Karpas-422 (cell line): ENCODE measurements at regions not wholly inside any gene's neighbourhood (a gene's known extent, or its start where the extent isn't known, plus 50 kb on each side); places are given as distances from the start of the nearest gene placed in this dataset.

Experiments used
- DNase-seq: peaks from one replicate; pipeline ENCODE4 v3.0.0-alpha.2; 2015
- H2AFZ ChIP-seq: fragments of 200-600 bp; sonication (generic); 2 replicates; pipeline ENCODE4 v1.6.1; 2014; ENCODE audit warnings: antibody characterized with exemption, low read length, mixed read lengths
- H3K27ac ChIP-seq: fragments of 200-600 bp; sonication (generic); 2 replicates; pipeline ENCODE4 v1.5.1; 2014; ENCODE audit warnings: mild to moderate bottlenecking, low read length, moderate library complexity
- H3K27me3 ChIP-seq: fragments of 200-600 bp; sonication (generic); 2 replicates; pipeline ENCODE4 v1.6.1; 2014; ENCODE audit warnings: low read length, mixed read lengths
- H3K36me3 ChIP-seq: fragments of 200-600 bp; sonication (generic); 2 replicates; pipeline ENCODE4 v1.6.1; 2014; ENCODE audit warnings: low read length, mixed read lengths; ENCODE audit not compliant: insufficient read depth
- H3K4me1 ChIP-seq: fragments of 200-600 bp; sonication (generic); 2 replicates; pipeline ENCODE4 v1.6.1; 2014; ENCODE audit warnings: mild to moderate bottlenecking, low read length, mixed read lengths
- H3K4me2 ChIP-seq: fragments of 200-600 bp; sonication (generic); 2 replicates; pipeline ENCODE4 v1.6.1; 2014; ENCODE audit warnings: low read length, low read depth, mild to moderate bottlenecking; ENCODE audit not compliant: poor library complexity, severe bottlenecking
- H3K4me3 ChIP-seq: fragments of 200-600 bp; sonication (generic); 2 replicates; pipeline ENCODE4 v1.5.1; 2014; ENCODE audit warnings: mild to moderate bottlenecking, antibody characterized with exemption, low read length, mixed read lengths
- H3K79me2 ChIP-seq: fragments of 200-600 bp; sonication (generic); 2 replicates; pipeline ENCODE4 v1.6.1; 2014; ENCODE audit warnings: mild to moderate bottlenecking, low read length, mixed read lengths
- H3K9ac ChIP-seq: fragments of 200-600 bp; sonication (generic); 2 replicates; pipeline ENCODE4 v1.6.0; 2014; ENCODE audit warnings: low read length
- H3K9me2 ChIP-seq: fragments of 200-600 bp; sonication (generic), shearing (Covaris generic); replicated peaks from 2 replicates; pipeline ENCODE4 v1.6.0; 2014; ENCODE audit warnings: mild to moderate bottlenecking, low read length, moderate library complexity; ENCODE audit not compliant: insufficient read depth
- H3K9me3 ChIP-seq: fragments of 300-700, 200-600 bp; sonication (generic); 2 replicates; pipeline ENCODE4 v1.6.1; 2014; ENCODE audit warnings: low read length, mixed read lengths
- H4K20me1 ChIP-seq: fragments of 200-600 bp; sonication (generic); 2 replicates; pipeline ENCODE4 v1.6.1; 2014; ENCODE audit warnings: mild to moderate bottlenecking, antibody characterized with exemption, low read length, low read depth; ENCODE audit not compliant: insufficient read depth

- Histone ChIP-seq H3K9ac (no peak overlapping the region), H3K4me1 (no peaks in the 10 kb centered on the region), H3K9me2 (no peaks in the 10 kb centered on the region), H3K79me2 (no peaks in the 10 kb centered on the region), H3K9me3 (no peaks in the 10 kb centered on the region), H3K36me3 (no peaks in the 10 kb centered on the region), H3K4me3 (no peak overlapping the region), H3K4me2 (no peak overlapping the region), H3K27me3 (no peaks in the 10 kb centered on the region), H2AFZ (no peak overlapping the region), H4K20me1 (no peaks in the 10 kb centered on the region), H3K27ac (no peak overlapping the region)
- DNase-seq: no peak
These were observed 732.7 kb upstream of the FANCL start for GRCh38 chr2:58973811-58974281.

GRCh38 chr2:58972737-58973136, 731.6 kb upstream of the FANCL start:
- H2AFZ ChIP-seq: no peak overlapping the region
- no peaks in the 10 kb centered on the region for H3K4me1 ChIP-seq
- no peak overlapping the region for H3K9ac ChIP-seq

GRCh38 chr2:58971511-58972360, 730.6 kb upstream of the FANCL start:
- H3K4me2 ChIP-seq: no peak overlapping the region
- no peak overlapping the region for H3K9ac ChIP-seq
- H3K9me3 ChIP-seq: no peaks in the 10 kb centered on the region
- DNase-seq: no peak
- no peaks in the 10 kb centered on the region for H3K79me2 ChIP-seq
- no peaks in the 10 kb centered on the region for H4K20me1 ChIP-seq
- H3K4me1 ChIP-seq: no peaks in the 10 kb centered on the region
- no peak overlapping the region for H2AFZ ChIP-seq
- no peaks in the 10 kb centered on the region for H3K27me3 ChIP-seq
- no peak overlapping the region for H3K27ac ChIP-seq
- H3K4me3 ChIP-seq: no peak overlapping the region
- no peaks in the 10 kb centered on the region for H3K36me3 ChIP-seq
- H3K9me2 ChIP-seq: no peaks in the 10 kb centered on the region

More at GRCh38 chr2:58972737-58973136, 731.6 kb upstream of the FANCL start:
- Histone ChIP-seq H3K36me3 (no peaks in the 10 kb centered on the region), H3K79me2 (no peaks in the 10 kb centered on the region), H3K4me3 (no peak overlapping the region), H3K9me3 (no peaks in the 10 kb centered on the region), H3K9me2 (no peaks in the 10 kb centered on the region), H4K20me1 (no peaks in the 10 kb centered on the region), H3K27me3 (no peaks in the 10 kb centered on the region), H3K27ac (no peak overlapping the region), H3K4me2 (no peak overlapping the region)
- no peak for DNase-seq

- no peaks in the 10 kb centered on the region for H3K9me2 ChIP-seq
- H3K36me3 ChIP-seq: no peaks in the 10 kb centered on the region
- no peaks in the 10 kb centered on the region for H3K9me3 ChIP-seq
- H3K9ac ChIP-seq: no peak overlapping the region
- no peaks in the 10 kb centered on the region for H4K20me1 ChIP-seq
- no peaks in the 10 kb centered on the region for H3K79me2 ChIP-seq
- no peaks in the 10 kb centered on the region for H3K4me1 ChIP-seq
- no peaks in the 10 kb centered on the region for H3K27me3 ChIP-seq
- DNase-seq: no peak
- no peak overlapping the region for H2AFZ ChIP-seq
- H3K4me3 ChIP-seq: no peak overlapping the region
- H3K4me2 ChIP-seq: no peak overlapping the region
- no peak overlapping the region for H3K27ac ChIP-seq
These were observed 729.2 kb upstream of the FANCL start for GRCh38 chr2:58970365-58970764.

- no peak overlapping the region for H3K4me2 ChIP-seq
- no peaks in the 10 kb centered on the region for H3K79me2 ChIP-seq
- H3K9me2 ChIP-seq: no peaks in the 10 kb centered on the region
- H3K27ac ChIP-seq: no peak overlapping the region
- no peaks in the 10 kb centered on the region for H3K27me3 ChIP-seq
- H3K4me1 ChIP-seq: no peaks in the 10 kb centered on the region
- DNase-seq: no peak
- no peak overlapping the region for H3K9ac ChIP-seq
- H3K9me3 ChIP-seq: no peaks in the 10 kb centered on the region
- no peaks in the 10 kb centered on the region for H4K20me1 ChIP-seq
- H3K36me3 ChIP-seq: no peaks in the 10 kb centered on the region
- no peak overlapping the region for H2AFZ ChIP-seq
- H3K4me3 ChIP-seq: no peak overlapping the region
These were observed 727.8 kb upstream of the FANCL start for GRCh38 chr2:58968885-58969284.

- H3K36me3 ChIP-seq: no peaks in the 10 kb centered on the region
- no peak overlapping the region for H3K4me2 ChIP-seq
- H3K4me3 ChIP-seq: no peak overlapping the region
- H4K20me1 ChIP-seq: no peaks in the 10 kb centered on the region
- no peaks in the 10 kb centered on the region for H3K9me3 ChIP-seq
- no peak for DNase-seq
- no peaks in the 10 kb centered on the region for H3K9me2 ChIP-seq
- no peak overlapping the region for H3K27ac ChIP-seq
- H2AFZ ChIP-seq: no peak overlapping the region
- H3K4me1 ChIP-seq: no peaks in the 10 kb centered on the region
- no peak overlapping the region for H3K9ac ChIP-seq
- H3K79me2 ChIP-seq: no peaks in the 10 kb centered on the region
- H3K27me3 ChIP-seq: no peaks in the 10 kb centered on the region
These were observed 726.6 kb upstream of the FANCL start for GRCh38 chr2:58967736-58968135.

GRCh38 chr2:58965602-58966001, 724.5 kb upstream of the FANCL start:
- Histone ChIP-seq H3K36me3 (no peaks in the 10 kb centered on the region), H3K4me3 (no peak overlapping the region), H3K4me1 (no peaks in the 10 kb centered on the region), H4K20me1 (no peaks in the 10 kb centered on the region), H3K27me3 (no peaks in the 10 kb centered on the region), H3K79me2 (no peaks in the 10 kb centered on the region), H2AFZ (no peak overlapping the region), H3K27ac (no peak overlapping the region), H3K9me2 (no peaks in the 10 kb centered on the region), H3K4me2 (no peak overlapping the region), H3K9me3 (no peaks in the 10 kb centered on the region), H3K9ac (no peak overlapping the region)
- DNase-seq: no peak

- H3K36me3 ChIP-seq: no peaks in the 10 kb centered on the region
- DNase-seq: no peak
- no peaks in the 10 kb centered on the region for H4K20me1 ChIP-seq
- H3K79me2 ChIP-seq: no peaks in the 10 kb centered on the region
- no peaks in the 10 kb centered on the region for H3K9me3 ChIP-seq
- H3K4me1 ChIP-seq: no peaks in the 10 kb centered on the region
- no peak overlapping the region for H3K4me2 ChIP-seq
- H2AFZ ChIP-seq: no peak overlapping the region
- H3K27me3 ChIP-seq: no peaks in the 10 kb centered on the region
- no peak overlapping the region for H3K4me3 ChIP-seq
- no peak overlapping the region for H3K27ac ChIP-seq
- H3K9me2 ChIP-seq: no peaks in the 10 kb centered on the region
- no peak overlapping the region for H3K9ac ChIP-seq
These were observed 718.9 kb upstream of the FANCL start for GRCh38 chr2:58959996-58960395.
